CD4-positive, alpha-beta T cell treated with Interleukin-21 for 1 hour (primary cell): ENCODE measurements at regions not wholly inside any gene's neighbourhood (a gene's known extent, or its start where the extent isn't known, plus 50 kb on each side); places are given as distances from the start of the nearest gene placed in this dataset.
"Not testable (repeated sequence)": the region's sequence is repeated elsewhere in the genome, so short reads cannot be mapped to it uniquely, and the experiment has no call there.

Experiments used
- DNase-seq: peaks from one replicate; pipeline ENCODE4 v3.0.0-alpha.2; 2020

GRCh38 chr10:106280896-106281460 is 883.5 kb downstream of the SORCS1 start:
- no peak for DNase-seq

- no peak for DNase-seq
Measured at GRCh38 chr10:106278383-106278782, 886.1 kb downstream of the SORCS1 start.

GRCh38 chr10:106271237-106271636 is 893.3 kb downstream of the SORCS1 start:
- DNase-seq = no peak

GRCh38 chr10:106268000-106268399 is 896.5 kb downstream of the SORCS1 start:
- DNase-seq = no peak

GRCh38 chr10:106267591-106267990 is 896.9 kb downstream of the SORCS1 start:
- DNase-seq = no peak

- DNase-seq = not testable (repeated sequence)
Measured at GRCh38 chr10:106257432-106257831, 907.1 kb downstream of the SORCS1 start.

- no peak for DNase-seq
Measured at GRCh38 chr10:106255111-106255678, 909.3 kb downstream of the SORCS1 start.

- DNase-seq = no peak
Measured at GRCh38 chr10:106254071-106254470, 910.4 kb downstream of the SORCS1 start.

GRCh38 chr10:106252541-106252940 is 912.0 kb downstream of the SORCS1 start:
- DNase-seq = no peak

GRCh38 chr10:106251573-106251972 is 912.9 kb downstream of the SORCS1 start:
- no peak for DNase-seq

GRCh38 chr10:106242301-106242700 is 922.2 kb downstream of the SORCS1 start:
- DNase-seq = no peak

- DNase-seq = no peak
Measured at GRCh38 chr10:106226828-106227227, 937.7 kb downstream of the SORCS1 start.

- no peak for DNase-seq
Measured at GRCh38 chr10:106226142-106226541, 938.4 kb downstream of the SORCS1 start.

- no peak for DNase-seq
Measured at GRCh38 chr10:106224676-106225075, 939.8 kb downstream of the SORCS1 start.

- DNase-seq = no peak
Measured at GRCh38 chr10:106217627-106218026, 946.9 kb downstream of the SORCS1 start.

- DNase-seq = no peak
Measured at GRCh38 chr10:106216085-106216484, 948.4 kb downstream of the SORCS1 start.

- no peak for DNase-seq
Measured at GRCh38 chr10:106214243-106214642, 950.3 kb downstream of the SORCS1 start.

GRCh38 chr10:106213493-106213892 is 951.0 kb downstream of the SORCS1 start:
- DNase-seq = no peak

GRCh38 chr10:106198275-106198674 is 966.2 kb downstream of the SORCS1 start:
- no peak for DNase-seq

- DNase-seq = peak; percentile 8
Measured at GRCh38 chr10:106189292-106189691, 975.2 kb downstream of the SORCS1 start.

- DNase-seq = no peak
Measured at GRCh38 chr10:106185951-106186350, 978.6 kb downstream of the SORCS1 start.

GRCh38 chr10:106183041-106183440 is 981.5 kb downstream of the SORCS1 start:
- DNase-seq = no peak

GRCh38 chr10:106182542-106182941 is 982.0 kb downstream of the SORCS1 start:
- no peak for DNase-seq

- DNase-seq = no peak
Measured at GRCh38 chr10:106181501-106181900, 983.0 kb downstream of the SORCS1 start.

- DNase-seq = no peak
Measured at GRCh38 chr10:106179430-106179829, 985.1 kb downstream of the SORCS1 start.
